Suprapubic skin (tissue), 4 donors: ENCODE measurements at regions not wholly inside any gene's neighbourhood (a gene's known extent, or its start where the extent isn't known, plus 50 kb on each side); places are given as distances from the start of the nearest gene placed in this dataset.

ENCODE experiments used
- CTCF ChIP-seq, 2 donors: fragments of 200-600 bp in 1 of 2; fragments of 450-650 bp in 1 of 2; sonication (generic) in 1 of 2; IDR thresholded peaks; one replicate each; pipeline ENCODE4 v1.5.1; 2016 to 2019; ENCODE audit warnings: antibody characterized with exemption in 2 of 2, mild to moderate bottlenecking in 1 of 2, moderate library complexity in 1 of 2
- EP300 ChIP-seq: sonication (generic); formaldehyde crosslinking; IDR thresholded peaks from one replicate; pipeline ENCODE4 v1.6.1; 2017; ENCODE audit warnings: antibody characterized with exemption
- POLR2A ChIP-seq, 2 donors: fragments of 450-650 bp; IDR thresholded peaks; one replicate each; pipeline ENCODE4 v1.6.1; 2017; ENCODE audit warnings: antibody characterized with exemption in 2 of 2, mild to moderate bottlenecking in 2 of 2, moderate library complexity in 2 of 2
- POLR2AphosphoS5 ChIP-seq, 3 donors: sonication (generic); formaldehyde crosslinking; IDR thresholded peaks; one replicate each; pipeline ENCODE4 v1.6.1; 2017; ENCODE audit warnings: antibody characterized with exemption in 3 of 3

GRCh38 chrX:127732709-127733108 is 319.5 kb downstream of the ACTRT1 start:
- no peak for TF ChIP-seq POLR2A (IDR thresholded peaks at IDR 0.05)
- TF ChIP-seq CTCF (IDR thresholded peaks at IDR 0.05): no peak
- no peak for TF ChIP-seq EP300
- no peak for TF ChIP-seq POLR2AphosphoS5 (IDR thresholded peaks at IDR 0.05)
